HG03575 (cell line): ENCODE measurements at regions not wholly inside any gene's neighbourhood (a gene's known extent, or its start where the extent isn't known, plus 50 kb on each side); places are given as distances from the start of the nearest gene placed in this dataset.
"Not testable (repeated sequence)": the region's sequence is repeated elsewhere in the genome, so short reads cannot be mapped to it uniquely, and the experiment has no call there.

Source experiments
- ATAC-seq: cut with Tn5 transposase; IDR thresholded peaks from one replicate; pipeline ENCODE4 v1.9.1; 2021; ENCODE audit not compliant: unreplicated experiment, insufficient number of reproducible peaks, low FRiP score; ENCODE audit errors: extremely low read depth

- no peak for ATAC-seq
Measured at GRCh38 chr5:4572311-4573100, 567.6 kb upstream of the ADAMTS16 start.

DNA sequence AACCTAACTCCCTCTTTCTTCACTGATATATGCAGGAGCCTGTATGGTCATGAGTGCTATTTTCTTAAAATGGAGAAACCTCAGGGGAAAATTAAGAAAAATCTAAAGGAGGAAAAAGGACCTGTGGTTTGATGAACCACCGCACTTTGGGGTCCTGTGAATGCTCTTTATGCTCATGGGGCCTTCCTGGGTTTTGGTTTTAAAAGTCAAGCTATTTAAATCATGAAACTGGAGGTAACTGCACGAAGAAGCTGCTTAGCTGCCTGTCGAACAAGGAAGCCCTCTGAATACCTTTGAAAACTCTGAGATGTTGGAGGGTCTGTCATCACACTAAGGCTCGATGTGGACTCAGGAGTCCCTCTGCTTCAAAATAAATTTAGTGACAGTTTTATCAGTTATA, 564.5 kb upstream of the ADAMTS16 start:
- ATAC-seq: no peak

- no peak for ATAC-seq
Measured at GRCh38 chr5:4576161-4576748, 563.9 kb upstream of the ADAMTS16 start.

DNA sequence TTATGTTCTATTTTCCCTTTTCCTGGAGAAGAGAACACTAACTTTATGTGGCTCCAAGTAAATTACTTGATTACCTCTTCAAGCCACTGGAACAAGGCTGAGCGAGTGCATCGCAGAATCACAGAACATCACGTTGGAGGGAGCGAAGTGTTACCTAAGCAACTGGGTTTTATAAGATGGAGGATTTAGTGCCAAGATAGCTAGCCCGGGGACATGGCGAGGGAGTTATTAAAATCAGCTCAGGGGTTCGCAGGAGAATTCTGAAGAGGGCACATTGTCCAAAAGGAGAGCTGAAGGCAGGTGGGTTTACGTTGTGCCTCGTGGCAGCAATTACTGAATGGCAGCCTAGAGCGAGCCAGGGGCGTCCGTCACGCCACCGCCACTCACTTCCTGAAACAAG, 563.2 kb upstream of the ADAMTS16 start:
- ATAC-seq: no peak

DNA sequence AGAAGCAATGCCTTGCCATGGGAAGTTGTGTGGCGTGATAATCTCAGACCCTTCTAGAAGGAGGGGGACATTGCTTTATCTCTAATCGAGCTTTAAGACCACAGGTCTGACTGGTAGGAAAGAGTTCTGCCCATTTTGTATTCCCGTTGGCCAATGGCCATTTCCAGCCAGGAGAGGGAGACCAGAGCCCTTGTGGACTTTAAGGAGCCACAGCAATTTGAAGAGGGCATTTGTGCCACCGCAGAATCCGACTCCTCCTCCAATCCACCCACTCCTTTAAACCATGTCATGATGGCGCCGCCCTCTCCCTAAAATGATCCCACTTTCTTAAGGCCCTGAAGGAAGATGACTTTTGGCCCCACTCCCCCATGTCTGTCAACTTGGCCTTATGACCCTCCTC, 560.5 kb upstream of the ADAMTS16 start:
- no peak for ATAC-seq

DNA sequence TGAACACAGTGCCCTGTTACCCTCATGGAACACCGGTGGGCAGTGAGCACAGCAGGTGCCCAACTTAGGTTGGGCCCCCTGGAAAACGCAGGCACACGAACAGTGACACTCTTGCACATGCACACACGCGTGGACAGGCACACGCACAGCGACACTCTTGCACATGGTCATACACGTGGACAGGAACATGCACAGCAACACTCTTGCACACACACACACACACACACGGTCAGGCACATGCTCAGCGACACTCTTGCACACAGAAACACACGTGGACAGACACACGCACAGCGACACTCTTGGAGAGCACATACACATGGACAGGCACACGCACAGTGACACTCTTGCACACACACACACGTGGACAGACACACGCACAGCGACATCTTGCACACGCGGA, 559.4 kb upstream of the ADAMTS16 start:
- ATAC-seq: no peak

DNA sequence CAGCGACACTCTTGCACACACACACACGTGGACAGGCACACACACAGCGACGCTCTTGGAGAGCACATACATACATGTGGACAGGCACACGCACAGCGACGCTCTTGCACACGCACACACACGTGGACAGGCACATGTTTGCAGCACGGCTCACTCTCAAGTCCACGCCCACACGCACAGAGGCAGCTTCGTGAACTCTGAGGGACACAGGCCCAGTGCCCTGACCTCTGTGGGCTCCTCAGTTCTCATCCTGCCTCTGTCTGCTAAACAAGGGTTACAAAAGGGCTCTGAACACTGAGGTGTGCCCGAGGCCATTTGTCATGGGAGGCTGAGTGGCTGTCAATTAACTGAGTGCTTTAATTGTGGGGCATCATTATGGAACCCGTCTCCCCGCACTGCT, 558.8 kb upstream of the ADAMTS16 start:
- no peak for ATAC-seq

GRCh38 chr5:4584982-4585381, 555.1 kb upstream of the ADAMTS16 start:
- ATAC-seq: no peak

GRCh38 chr5:4613440-4613839, 526.7 kb upstream of the ADAMTS16 start:
- no peak for ATAC-seq

- ATAC-seq: no peak
Measured at GRCh38 chr5:4614088-4614487, 526.0 kb upstream of the ADAMTS16 start.

DNA sequence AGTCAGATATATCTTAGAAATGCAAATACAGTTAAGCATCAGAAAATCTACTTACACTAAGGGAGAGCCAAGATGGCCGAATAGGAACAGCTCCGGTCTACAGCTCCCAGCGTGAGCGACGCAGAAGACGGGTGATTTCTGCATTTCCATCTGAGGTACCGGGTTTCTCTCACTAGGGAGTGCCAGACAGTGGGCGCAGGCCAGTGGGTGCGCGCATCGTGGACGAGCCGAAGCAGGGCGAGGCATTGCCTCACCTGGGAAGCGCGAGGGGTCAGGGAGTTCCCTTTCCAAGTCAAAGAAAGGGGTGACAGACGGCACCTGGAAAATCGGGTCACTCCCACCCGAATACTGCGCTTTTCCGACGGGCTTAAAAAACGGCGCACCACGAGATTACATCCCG, 524.8 kb upstream of the ADAMTS16 start:
- not testable (repeated sequence) for ATAC-seq

GRCh38 chr5:4625206-4625896, 514.8 kb upstream of the ADAMTS16 start:
- ATAC-seq: no peak

GRCh38 chr5:4627131-4627530, 513.0 kb upstream of the ADAMTS16 start:
- ATAC-seq: no peak

- ATAC-seq: no peak
Measured at GRCh38 chr5:4627929-4628328, 512.2 kb upstream of the ADAMTS16 start.

DNA sequence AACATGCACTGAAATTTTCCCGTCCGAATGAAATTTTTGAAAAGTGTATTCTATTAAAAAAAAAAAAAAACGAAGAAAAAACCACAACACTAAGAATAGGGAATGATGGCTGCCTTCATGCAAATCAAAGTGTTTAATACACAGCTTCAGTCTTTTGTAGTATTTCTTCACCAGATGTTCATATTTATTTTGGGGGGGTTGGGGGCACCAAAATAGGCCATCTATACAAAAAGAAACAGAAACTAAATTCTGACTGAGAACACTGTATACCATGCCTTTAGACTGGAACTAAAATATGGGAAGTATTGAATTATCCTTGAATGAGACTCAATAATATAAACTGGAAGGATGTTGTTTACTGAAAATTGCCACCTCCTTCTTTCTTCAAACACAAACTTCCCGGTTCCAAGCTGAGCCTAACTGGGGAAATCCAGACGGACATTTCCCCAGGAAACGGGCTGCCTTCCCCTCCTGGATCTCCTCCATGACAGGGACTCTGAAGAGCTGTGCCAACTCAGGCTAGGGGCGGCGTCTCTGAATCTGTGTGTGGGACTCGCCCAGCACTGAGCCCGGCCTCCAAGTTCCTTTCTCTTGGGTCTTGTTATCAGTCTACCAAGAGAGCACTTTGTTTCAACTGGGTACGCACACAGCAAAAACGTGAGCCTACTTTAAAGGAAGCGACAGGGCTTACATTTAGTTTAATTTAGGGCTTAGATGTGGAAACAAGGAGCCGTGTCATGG, 511.3 kb upstream of the ADAMTS16 start:
- ATAC-seq: no peak

DNA sequence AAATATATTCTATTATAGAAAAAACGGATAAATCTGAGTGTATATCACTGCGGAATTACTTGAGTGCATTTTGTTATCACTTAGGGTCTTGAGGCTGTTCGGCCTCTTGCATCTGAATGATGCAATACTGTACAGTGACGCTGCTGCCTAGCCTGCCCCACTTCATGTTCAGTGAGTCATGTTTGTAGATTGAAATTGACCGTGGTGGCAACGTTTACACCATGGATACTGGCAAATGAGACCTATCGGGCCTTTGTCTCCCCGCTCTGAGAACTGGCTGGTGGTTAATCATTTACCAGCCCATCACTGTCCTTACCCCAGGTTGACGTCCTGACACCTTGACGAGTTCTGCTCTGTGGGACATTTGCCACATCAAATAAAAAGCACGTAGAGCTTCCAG, 510.1 kb upstream of the ADAMTS16 start:
- no peak for ATAC-seq

DNA sequence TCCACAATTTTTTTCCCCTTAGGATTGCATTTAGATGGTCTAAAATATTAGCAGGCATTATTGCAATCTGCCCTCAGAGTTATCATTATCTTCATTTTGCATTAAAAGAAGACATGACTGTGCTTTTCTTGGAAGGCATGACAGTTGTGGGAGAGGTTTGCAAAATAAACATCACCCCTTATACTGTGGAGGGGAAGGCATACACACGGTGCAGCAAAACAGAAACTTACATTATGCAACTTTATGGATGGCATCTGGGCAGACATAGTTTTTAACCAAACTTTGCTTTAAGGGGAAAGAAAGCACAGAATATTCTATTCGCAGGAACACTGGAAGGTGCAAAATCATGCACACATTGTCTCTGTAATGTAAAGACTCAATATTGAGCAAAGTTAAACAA, 505.8 kb upstream of the ADAMTS16 start:
- ATAC-seq: no peak

- ATAC-seq: no peak
Measured at GRCh38 chr5:4636378-4636777, 503.8 kb upstream of the ADAMTS16 start.

- ATAC-seq: no peak
Measured at GRCh38 chr5:4639946-4640345, 500.2 kb upstream of the ADAMTS16 start.

DNA sequence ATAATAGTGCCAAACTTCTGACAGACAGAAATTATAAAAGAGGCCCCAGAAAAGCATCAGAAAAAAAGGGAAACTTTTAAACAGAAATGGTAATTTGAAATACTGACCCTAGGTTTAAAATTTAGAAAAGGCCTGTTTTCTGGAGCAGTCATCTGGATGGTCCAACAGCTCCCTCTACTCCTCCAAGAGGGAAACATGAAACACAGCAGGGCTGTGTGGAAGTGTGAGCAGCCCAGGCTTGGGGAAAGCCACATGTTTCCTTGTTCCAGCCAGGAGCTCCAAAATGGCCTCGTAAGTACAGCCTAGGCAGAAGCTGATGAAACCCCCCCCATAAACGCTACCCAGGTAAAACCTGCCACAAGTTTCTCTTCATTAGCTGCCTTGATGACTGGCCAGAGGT, 499.3 kb upstream of the ADAMTS16 start:
- ATAC-seq: no peak
